HCT116 (cell line): ENCODE measurements at regions not wholly inside any gene's neighbourhood (a gene's known extent, or its start where the extent isn't known, plus 50 kb on each side); places are given as distances from the start of the nearest gene placed in this dataset.

ENCODE experiments used
- ATAC-seq: fragments of 200-7000 bp; cut with Tn5 transposase; 2 replicates; pipeline ENCODE4 v1.9.1; 2020; ENCODE audit warnings: mild to moderate bottlenecking, moderate library complexity
- BruUV-seq: library from RNA; stranded (reverse); fragments of 400-500 nt; replicated peaks from 2 replicates; lab custom pipeline; 2021; lab: Mats Ljungman, UMichigan
- CTCF ChIA-PET: fragments of 300-600 bp; sonication (Branson Sonifier 250); formaldehyde crosslinking; loops from one replicate; lab custom pipeline; 2021; ENCODE audit warnings: antibody characterized with exemption; lab: Charles Lee
- POLR2A ChIA-PET: fragments of 300-600, 350-600 bp; sonication (Branson Sonifier 250); formaldehyde crosslinking; loops from one replicate; lab custom pipeline; 2021; ENCODE audit warnings: antibody characterized with exemption; lab: Charles Lee
- RAD21 ChIA-PET, 2 experiments: fragments of 300-600 bp; sonication (Branson Sonifier 250); formaldehyde crosslinking; loops; one replicate each; lab custom pipeline; 2023; ENCODE audit warnings: low total read pairs in 2 of 2; ENCODE audit not compliant: uncharacterized antibody in 2 of 2, unreplicated experiment in 2 of 2, low non-redundant PET in 1 of 2; lab: Charles Lee
- DNase-seq: peaks from one replicate; pipeline ENCODE4 v3.0.0-alpha.2; 2010; ENCODE audit warnings: low read depth, low spot score
- H2AFZ ChIP-seq: fragments of 200-600 bp; shearing (Covaris generic), sonication (generic); 2 replicates; pipeline ENCODE4 v1.6.1; 2017; ENCODE audit warnings: low read depth, mixed run types, mixed read lengths, antibody characterized with exemption, low read length; ENCODE audit not compliant: poor library complexity, severe bottlenecking
- H3K27ac ChIP-seq: 2 replicates; pipeline ENCODE4 v1.5.1; 2012; ENCODE audit warnings: low read depth, low read length
- H3K27me3 ChIP-seq: fragments of 200-600 bp; sonication (generic); 2 replicates; pipeline ENCODE4 v1.6.1; 2016; ENCODE audit warnings: mixed run types, low read length, mixed read lengths; ENCODE audit not compliant: insufficient read depth
- H3K36me3 ChIP-seq, 2 experiments: fragments of 200-500 bp in 1 of 2; fragments of 200-600 bp in 1 of 2; sonication (Bioruptor generic) in 1 of 2; sonication (generic) in 1 of 2; 2 replicates each; pipeline versions ENCODE4 v1.5.1 to v1.6.1; 2014 to 2016; ENCODE audit warnings: low read length in 2 of 2, inconsistent platforms in 1 of 2, mixed read lengths in 1 of 2, mixed run types in 1 of 2; ENCODE audit not compliant: insufficient read depth in 2 of 2, control insufficient read depth in 1 of 2
- H3K4me1 ChIP-seq, 2 experiments: fragments of 200-600 bp in 1 of 2; sonication (generic) in 1 of 2; 2 replicates each; pipeline versions ENCODE4 v1.5.1 to v1.6.1; 2012 to 2017; ENCODE audit warnings: low read length in 2 of 2, inconsistent platforms in 1 of 2, mild to moderate bottlenecking in 1 of 2, mixed read lengths in 1 of 2, mixed run types in 1 of 2, moderate library complexity in 1 of 2; ENCODE audit not compliant: insufficient read depth in 2 of 2, control insufficient read depth in 1 of 2
- H3K4me2 ChIP-seq: fragments of 200-600 bp; sonication (generic); 2 replicates; pipeline ENCODE4 v1.6.1; 2017; ENCODE audit warnings: mixed run types, low read length, mixed read lengths
- H3K4me3 ChIP-seq, 2 experiments: fragments of 200-600 bp in 1 of 2; sonication (generic) in 1 of 2; replicated peaks in 1 of 2; 2 replicates each; pipeline ENCODE4 v1.5.1; 2011 to 2016; ENCODE audit warnings: low read length in 2 of 2, control low read depth in 1 of 2, low read depth in 1 of 2, mild to moderate bottlenecking in 1 of 2, mixed read lengths in 1 of 2, mixed run types in 1 of 2
- H3K79me2 ChIP-seq: fragments of 200-600 bp; sonication (generic); 2 replicates; pipeline ENCODE4 v1.6.1; 2017; ENCODE audit warnings: mild to moderate bottlenecking, mixed run types, low read length, moderate library complexity, mixed read lengths; ENCODE audit not compliant: insufficient read depth
- H3K9ac ChIP-seq: fragments of 200-600 bp; sonication (generic); 2 replicates; pipeline ENCODE4 v1.6.1; 2016; ENCODE audit warnings: low read length, mixed read lengths
- H3K9me2 ChIP-seq: fragments of 200-600 bp; sonication (generic), shearing (Covaris generic); 2 replicates; pipeline ENCODE4 v1.6.1; 2017; ENCODE audit warnings: mixed run types, mild to moderate bottlenecking, moderate library complexity; ENCODE audit not compliant: insufficient read depth
- H3K9me3 ChIP-seq, 2 experiments: fragments of 200-500 bp in 1 of 2; fragments of 200-600 bp in 1 of 2; sonication (Bioruptor generic) in 1 of 2; sonication (generic) in 1 of 2; 2 replicates each; pipeline ENCODE4 v1.6.1; 2014 to 2017; ENCODE audit warnings: low read length in 2 of 2, mixed read lengths in 2 of 2, inconsistent platforms in 1 of 2, low read depth in 1 of 2, mild to moderate bottlenecking in 1 of 2, mixed run types in 1 of 2, moderate library complexity in 1 of 2; ENCODE audit not compliant: control insufficient read depth in 1 of 2, insufficient read depth in 1 of 2
- H4K20me1 ChIP-seq: fragments of 200-600 bp; sonication (generic), shearing (Covaris generic); 2 replicates; pipeline ENCODE4 v1.6.1; 2017; ENCODE audit warnings: mixed run types, mild to moderate bottlenecking, moderate library complexity; ENCODE audit not compliant: insufficient read depth
- CBX3 ChIP-seq: IDR thresholded peaks from 2 replicates; pipeline ENCODE4 v1.6.1; 2012; ENCODE audit warnings: low read depth
- CEBPB ChIP-seq: IDR thresholded peaks from 2 replicates; pipeline ENCODE4 v1.6.1; 2012; ENCODE audit warnings: low read depth
- CTCF ChIP-seq, 3 experiments: fragments of 200-600 bp in 1 of 3; sonication (generic) in 1 of 3; IDR thresholded peaks in 2 of 3; conservative IDR thresholded peaks in 1 of 3; 2 replicates each; pipeline ENCODE4 v1.5.1; 2012 to 2017; ENCODE audit warnings: low read depth in 2 of 3, low read length in 2 of 3, antibody characterized with exemption in 1 of 3, borderline replicate concordance in 1 of 3, control low read depth in 1 of 3, mild to moderate bottlenecking in 1 of 3, mixed read lengths in 1 of 3, mixed run types in 1 of 3, moderate library complexity in 1 of 3; ENCODE audit not compliant: insufficient read depth in 1 of 3
- EGR1 ChIP-seq: IDR thresholded peaks from 2 replicates; pipeline ENCODE4 v1.6.1; 2012; ENCODE audit warnings: low read depth
- ELF1 ChIP-seq: IDR thresholded peaks from 2 replicates; pipeline ENCODE4 v1.6.1; 2012; ENCODE audit warnings: low read depth, borderline replicate concordance
- EZH2 ChIP-seq: fragments of 200-600 bp; sonication (generic); IDR thresholded peaks from 2 replicates; pipeline ENCODE4 v1.6.1; 2017; ENCODE audit warnings: antibody characterized with exemption, mixed run types
- EZH2phosphoT487 ChIP-seq: fragments of 200-600 bp; IDR thresholded peaks from 2 replicates; pipeline ENCODE4 v1.6.1; 2018; ENCODE audit warnings: antibody characterized with exemption, borderline replicate concordance
- JUND ChIP-seq: IDR thresholded peaks from 2 replicates; pipeline ENCODE4 v1.6.1; 2012
- MAX ChIP-seq: IDR thresholded peaks from 2 replicates; pipeline ENCODE4 v1.6.1; 2012
- POLR2A ChIP-seq: IDR thresholded peaks from 2 replicates; pipeline ENCODE4 v1.7.0; 2011; ENCODE audit warnings: borderline replicate concordance; ENCODE audit not compliant: insufficient read depth, insufficient read length; ENCODE audit errors: extremely low read depth
- RAD21 ChIP-seq: IDR thresholded peaks from 2 replicates; pipeline ENCODE4 v1.6.1; 2012; ENCODE audit warnings: low read depth, mild to moderate bottlenecking
- SIN3A ChIP-seq: IDR thresholded peaks from 2 replicates; pipeline ENCODE4 v1.6.1; 2012; ENCODE audit warnings: low read depth
- SP1 ChIP-seq: IDR thresholded peaks from 2 replicates; pipeline ENCODE4 v1.6.1; 2012; ENCODE audit warnings: low read depth
- SRF ChIP-seq: IDR thresholded peaks from 2 replicates; pipeline ENCODE4 v1.6.1; 2012; ENCODE audit warnings: low read depth
- TCF7L2 ChIP-seq: IDR thresholded peaks from 2 replicates; pipeline ENCODE4 v1.7.0; 2011; ENCODE audit warnings: borderline replicate concordance, inconsistent platforms; ENCODE audit not compliant: insufficient read depth, insufficient read length; ENCODE audit errors: extremely low read depth
- YY1 ChIP-seq: IDR thresholded peaks from 2 replicates; pipeline ENCODE4 v1.6.1; 2011; ENCODE audit warnings: low read length, low read depth, moderate library complexity, mild to moderate bottlenecking; ENCODE audit not compliant: insufficient replicate concordance; ENCODE audit errors: extremely low read depth
- ZBTB33 ChIP-seq: IDR thresholded peaks from 2 replicates; pipeline ENCODE4 v1.6.1; 2011; ENCODE audit warnings: mild to moderate bottlenecking, low read length, moderate library complexity; ENCODE audit not compliant: insufficient replicate concordance; ENCODE audit errors: extremely low read depth
- ZFX ChIP-seq: fragments of 450-650 bp; IDR thresholded peaks from 2 replicates; pipeline ENCODE4 v1.6.1; 2017
- ZNF274 ChIP-seq: fragments of 200-500 bp; sonication (Bioruptor generic); IDR thresholded peaks from 2 replicates; pipeline ENCODE4 v1.6.1; 2014; ENCODE audit warnings: mild to moderate bottlenecking, low read depth, low read length, inconsistent platforms
- intact Hi-C: fragments of 100-400 bp; cut with micrococcal nuclease; formaldehyde crosslinking; loops from 2 replicates; pipeline ENCODE4 v1.10.0; 2022
- TF ChIP-seq, protein P1 (sequence below): IDR thresholded peaks from 2 replicates; pipeline ENCODE4 v1.6.1; 2012

DNA sequence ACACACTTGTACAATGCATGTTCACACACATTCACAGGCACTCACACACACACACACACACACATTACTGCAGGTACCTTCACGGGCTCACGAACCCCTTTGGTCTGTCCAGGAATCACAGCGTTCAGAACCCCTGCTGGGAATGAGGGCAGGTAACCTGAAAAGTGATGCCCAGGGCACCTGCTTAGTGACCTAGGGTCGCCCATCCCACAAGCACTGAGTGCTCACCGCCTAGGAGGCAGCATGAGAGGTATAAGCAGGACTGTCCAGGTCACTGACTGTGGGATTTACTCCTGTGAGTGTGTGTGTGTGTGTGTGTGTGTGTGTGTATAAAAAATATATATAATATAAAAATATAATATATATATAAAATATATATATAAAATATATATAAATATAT lies 150.9 kb downstream of the GALR1 start:
- Histone ChIP-seq H3K27ac (no peak overlapping the region), H3K4me2 (no peak overlapping the region), H3K4me3 (no peak overlapping the region), H4K20me1 (no peaks in the 10 kb centered on the region), H3K9me3 (no peaks in the 10 kb centered on the region), H3K9me2 (no peaks in the 10 kb centered on the region), H3K79me2 (no peaks in the 10 kb centered on the region), H3K36me3 (no peaks in the 10 kb centered on the region), H3K9ac (no peak overlapping the region), H2AFZ (no peak overlapping the region), H3K4me1 (no peaks in the 10 kb centered on the region), H3K27me3 (no peaks in the 10 kb centered on the region)
- POLR2A ChIA-PET = no interaction called here
- RAD21 ChIA-PET = no interaction called here
- ATAC-seq (no peak), DNase-seq (no peak)
- intact Hi-C loops = no loop called here
- TF ChIP-seq ZFX (no peak), YY1 (no peak), POLR2A (no peak), JUND (no peak), ELF1 (no peak), CBX3 (no peak), EGR1 (no peak), RAD21 (no peak), EZH2phosphoT487 (no peak), CEBPB (no peak), SIN3A (no peak), CTCF (IDR thresholded peaks at IDR 0.05 in 2 of 3, conservative IDR thresholded peaks at IDR 0.05 in 1 of 3; ENCODE audit: borderline replicate concordance in 1 of 3, insufficient read depth in 1 of 3, low read depth in 2 of 3, low read length in 2 of 3) (no peak), SP1 (no peak), EZH2 (no peak), ZBTB33 (no peak), ZNF274 (no peak), TCF7L2 (no peak), SRF (no peak), MAX (no peak)
- TF ChIP-seq, protein P1, sequence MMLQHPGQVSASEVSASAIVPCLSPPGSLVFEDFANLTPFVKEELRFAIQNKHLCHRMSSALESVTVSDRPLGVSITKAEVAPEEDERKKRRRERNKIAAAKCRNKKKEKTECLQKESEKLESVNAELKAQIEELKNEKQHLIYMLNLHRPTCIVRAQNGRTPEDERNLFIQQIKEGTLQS = no peak
- CTCF ChIA-PET = no interaction called here
- no TSS peak for BruUV-seq
